ENCODE measurements at regions not wholly inside any gene's neighbourhood (a gene's known extent, or its start where the extent isn't known, plus 50 kb on each side); places are given as distances from the start of the nearest gene placed in this dataset.

DNA sequence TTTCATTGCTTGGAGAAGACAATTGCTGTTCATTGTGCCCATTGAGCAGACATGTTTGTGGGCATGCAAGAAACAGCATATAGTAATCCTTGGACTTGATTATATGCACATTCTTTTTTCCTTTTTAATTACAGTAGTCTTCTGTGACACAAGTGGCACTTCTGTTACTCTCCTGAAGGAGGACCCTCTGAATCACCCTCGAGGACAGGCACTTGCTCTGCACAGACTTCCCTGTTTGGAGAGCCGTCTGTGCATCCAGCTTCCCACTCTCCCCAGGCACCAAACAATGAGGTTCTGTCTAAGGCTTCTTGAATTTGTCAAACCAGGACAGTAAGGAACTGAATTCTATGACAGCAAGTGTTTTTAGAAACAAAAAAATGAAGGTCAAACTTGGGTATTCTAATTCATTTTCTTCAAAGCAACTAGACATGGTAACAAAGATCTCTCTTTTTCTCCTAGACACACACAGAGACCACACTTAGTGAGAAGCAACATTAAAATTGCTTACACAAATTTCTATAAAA is 844.6 kb upstream of the ID2 start:
- H3K18ac ChIP-seq (ENCODE audit: low read length) = no peak overlapping the region
- H3K4me2 ChIP-seq (ENCODE audit: insufficient read depth, low read length, poor library complexity, severe bottlenecking) = no peak overlapping the region
- H3K4me1 ChIP-seq (ENCODE audit: control insufficient read depth in 2 of 2, insufficient read depth in 1 of 2, low read depth in 1 of 2, low read length in 2 of 2) = peaks cover 8% of the 10 kb centered on the region in 2 donors
- no peak overlapping the region for H3K9ac ChIP-seq (ENCODE audit: low read depth, low read length, poor library complexity)
- H3K4me3 ChIP-seq (ENCODE audit: low read length in 2 of 2) = no peak overlapping the region
- H3K9me3 ChIP-seq (replicated peaks in 1 of 2; ENCODE audit: control insufficient read depth in 2 of 2, insufficient read depth in 1 of 2, low read depth in 1 of 2, low read length in 2 of 2) = peaks cover 2 to 8% of the 10 kb centered on the region in 2 donors
- H3K27me3 ChIP-seq (ENCODE audit: control insufficient read depth in 3 of 3, insufficient read depth in 3 of 3, low read depth in 1 of 3, low read length in 3 of 3) = peaks cover 0 to 18% (median 0%) of the 10 kb centered on the region in 3 experiments
- H3K23ac ChIP-seq (ENCODE audit: low read depth, low read length, poor library complexity) = no peak overlapping the region
- no peak for DNase-seq (ENCODE audit: low spot score)
- no CpG with 5 or more reads among the region's 2 CpGs for WGBS, 2 donors (ENCODE audit: extremely low coverage in 2 of 2, insufficient read length in 2 of 2, insufficient replicate concordance in 1 of 2)
- no peak overlapping the region for H2BK12ac ChIP-seq (ENCODE audit: low read length)
- H3K4ac ChIP-seq (ENCODE audit: low read length) = no peak overlapping the region
- H2AFZ ChIP-seq (ENCODE audit: low read length) = no peak overlapping the region
- no peak overlapping the region for H3K27ac ChIP-seq (replicated peaks; ENCODE audit: low read length)
- no peak overlapping the region for H2AK5ac ChIP-seq (ENCODE audit: low read depth, low read length)
- no peak overlapping the region for H2BK5ac ChIP-seq (ENCODE audit: low read length)
- no peaks in the 10 kb centered on the region for H3K36me3 ChIP-seq (replicated peaks in 1 of 2; ENCODE audit: control insufficient read depth in 2 of 2, insufficient read depth in 2 of 2, low read length in 2 of 2)
- H4K91ac ChIP-seq (ENCODE audit: low read depth, low read length, poor library complexity) = no peak overlapping the region
- no peak overlapping the region for H2BK120ac ChIP-seq (ENCODE audit: low read depth, low read length)
- no peak overlapping the region for H3K14ac ChIP-seq (ENCODE audit: low read length)
- no peak overlapping the region for H2BK15ac ChIP-seq (ENCODE audit: low read length)
- no peak overlapping the region for H4K8ac ChIP-seq (ENCODE audit: low read depth, low read length)
- no peaks in the 10 kb centered on the region for H3K79me1 ChIP-seq (ENCODE audit: low read depth, low read length)

DNA sequence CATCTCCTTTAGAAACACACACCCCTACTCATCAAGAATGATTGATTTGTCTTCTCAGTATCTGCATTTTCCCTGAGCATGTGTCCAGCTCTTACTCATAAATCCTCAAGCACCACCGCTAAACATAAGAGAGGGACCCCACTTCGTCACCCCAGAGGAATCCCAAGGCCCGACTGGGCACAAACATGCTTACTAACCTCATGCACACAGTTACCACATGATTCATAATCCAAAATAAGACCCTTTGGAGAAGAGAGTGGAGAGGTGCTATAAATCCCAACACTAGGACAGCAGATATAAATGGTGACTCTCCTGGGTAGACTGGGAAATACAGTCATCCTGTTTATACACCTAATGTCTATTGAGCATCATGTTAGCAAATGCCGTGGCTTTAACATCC is 843.2 kb upstream of the ID2 start:
- no peaks in the 10 kb centered on the region for H3K79me1 ChIP-seq (ENCODE audit: low read depth, low read length)
- no peak overlapping the region for H2BK15ac ChIP-seq (ENCODE audit: low read length)
- no peak for DNase-seq (ENCODE audit: low spot score)
- no peak overlapping the region for H2BK12ac ChIP-seq (ENCODE audit: low read length)
- no peak overlapping the region for H3K27ac ChIP-seq (replicated peaks; ENCODE audit: low read length)
- peaks cover 8% of the 10 kb centered on the region in 2 donors for H3K4me1 ChIP-seq (ENCODE audit: control insufficient read depth in 2 of 2, insufficient read depth in 1 of 2, low read depth in 1 of 2, low read length in 2 of 2)
- no peak overlapping the region for H3K18ac ChIP-seq (ENCODE audit: low read length)
- peaks cover 2 to 8% of the 10 kb centered on the region in 2 donors for H3K9me3 ChIP-seq (replicated peaks in 1 of 2; ENCODE audit: control insufficient read depth in 2 of 2, insufficient read depth in 1 of 2, low read depth in 1 of 2, low read length in 2 of 2)
- H3K4me2 ChIP-seq (ENCODE audit: insufficient read depth, low read length, poor library complexity, severe bottlenecking) = no peak overlapping the region
- no peak overlapping the region for H3K4ac ChIP-seq (ENCODE audit: low read length)
- H2AK5ac ChIP-seq (ENCODE audit: low read depth, low read length) = no peak overlapping the region
- H3K36me3 ChIP-seq (replicated peaks in 1 of 2; ENCODE audit: control insufficient read depth in 2 of 2, insufficient read depth in 2 of 2, low read length in 2 of 2) = no peaks in the 10 kb centered on the region
- H4K8ac ChIP-seq (ENCODE audit: low read depth, low read length) = no peak overlapping the region
- no CpG with 5 or more reads among the region's 4 CpGs for WGBS, 2 donors (ENCODE audit: extremely low coverage in 2 of 2, insufficient read length in 2 of 2, insufficient replicate concordance in 1 of 2)
- H3K4me3 ChIP-seq (ENCODE audit: low read length in 2 of 2) = no peak overlapping the region
- H3K9ac ChIP-seq (ENCODE audit: low read depth, low read length, poor library complexity) = no peak overlapping the region
- no peak overlapping the region for H4K91ac ChIP-seq (ENCODE audit: low read depth, low read length, poor library complexity)
- H3K14ac ChIP-seq (ENCODE audit: low read length) = no peak overlapping the region
- no peak overlapping the region for H2BK5ac ChIP-seq (ENCODE audit: low read length)
- peaks cover 0 to 11% (median 0%) of the 10 kb centered on the region in 3 experiments for H3K27me3 ChIP-seq (ENCODE audit: control insufficient read depth in 3 of 3, insufficient read depth in 3 of 3, low read depth in 1 of 3, low read length in 3 of 3)
- H2BK120ac ChIP-seq (ENCODE audit: low read depth, low read length) = no peak overlapping the region
- H2AFZ ChIP-seq (ENCODE audit: low read length) = no peak overlapping the region
- H3K23ac ChIP-seq (ENCODE audit: low read depth, low read length, poor library complexity) = no peak overlapping the region

DNA sequence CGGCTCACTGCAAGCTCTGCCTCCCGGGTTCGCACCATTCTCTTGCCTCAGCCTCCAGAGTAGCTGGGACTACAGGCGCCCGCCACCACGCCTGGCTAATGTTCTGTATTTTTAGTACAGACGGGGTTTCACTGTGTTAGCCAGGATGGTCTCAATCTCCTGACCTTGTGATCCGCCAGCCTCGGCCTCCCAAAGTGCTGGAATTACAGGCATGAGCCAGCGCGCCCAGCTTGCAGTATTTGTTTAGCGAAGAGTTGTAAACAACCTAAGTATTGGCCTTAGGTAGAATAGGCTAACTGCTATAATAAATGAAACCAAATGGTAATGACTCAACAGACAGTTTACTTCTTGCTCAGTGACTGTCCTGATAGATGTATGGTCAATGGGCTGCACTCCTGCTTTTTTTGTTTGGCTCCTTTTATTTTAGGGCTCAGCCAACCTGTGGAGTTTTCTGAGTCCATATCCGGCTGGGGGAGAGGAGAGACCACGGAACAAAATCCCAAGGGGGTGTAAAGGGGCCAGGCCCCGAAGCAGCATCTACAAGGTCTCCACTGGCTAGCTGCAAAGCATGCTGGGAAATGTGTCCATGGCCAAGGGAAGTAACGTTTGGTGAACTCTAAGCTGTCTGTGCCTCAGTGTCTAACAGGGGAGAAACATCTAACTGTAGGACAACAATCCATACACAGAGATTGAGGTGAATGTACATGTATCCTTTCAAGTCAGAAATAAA is 841.0 kb upstream of the ID2 start:
- H3K14ac ChIP-seq (ENCODE audit: low read length) = no peak overlapping the region
- no peak overlapping the region for H2AFZ ChIP-seq (ENCODE audit: low read length)
- peaks cover 2 to 8% of the 10 kb centered on the region in 2 donors for H3K9me3 ChIP-seq (replicated peaks in 1 of 2; ENCODE audit: control insufficient read depth in 2 of 2, insufficient read depth in 1 of 2, low read depth in 1 of 2, low read length in 2 of 2)
- H3K27ac ChIP-seq (replicated peaks; ENCODE audit: low read length) = no peak overlapping the region
- no CpG with 5 or more reads among the region's 16 CpGs for WGBS, 2 donors (ENCODE audit: extremely low coverage in 2 of 2, insufficient read length in 2 of 2, insufficient replicate concordance in 1 of 2)
- peaks cover 0 to 11% (median 0%) of the 10 kb centered on the region in 3 experiments for H3K27me3 ChIP-seq (ENCODE audit: control insufficient read depth in 3 of 3, insufficient read depth in 3 of 3, low read depth in 1 of 3, low read length in 3 of 3)
- H3K79me1 ChIP-seq (ENCODE audit: low read depth, low read length) = no peaks in the 10 kb centered on the region
- H3K36me3 ChIP-seq (replicated peaks in 1 of 2; ENCODE audit: control insufficient read depth in 2 of 2, insufficient read depth in 2 of 2, low read length in 2 of 2) = no peaks in the 10 kb centered on the region
- H4K8ac ChIP-seq (ENCODE audit: low read depth, low read length) = no peak overlapping the region
- no peak overlapping the region for H3K23ac ChIP-seq (ENCODE audit: low read depth, low read length, poor library complexity)
- H2AK5ac ChIP-seq (ENCODE audit: low read depth, low read length) = no peak overlapping the region
- DNase-seq (ENCODE audit: low spot score) = no peak
- H4K91ac ChIP-seq (ENCODE audit: low read depth, low read length, poor library complexity) = no peak overlapping the region
- no peak overlapping the region for H2BK120ac ChIP-seq (ENCODE audit: low read depth, low read length)
- no peak overlapping the region for H3K9ac ChIP-seq (ENCODE audit: low read depth, low read length, poor library complexity)
- H3K18ac ChIP-seq (ENCODE audit: low read length) = no peak overlapping the region
- no peak overlapping the region for H3K4me2 ChIP-seq (ENCODE audit: insufficient read depth, low read length, poor library complexity, severe bottlenecking)
- no peak overlapping the region for H2BK12ac ChIP-seq (ENCODE audit: low read length)
- H3K4me1 ChIP-seq (ENCODE audit: control insufficient read depth in 2 of 2, insufficient read depth in 1 of 2, low read depth in 1 of 2, low read length in 2 of 2) = peaks cover 3 to 11% of the 10 kb centered on the region in 2 donors
- H2BK5ac ChIP-seq (ENCODE audit: low read length) = no peak overlapping the region
- no peak overlapping the region for H3K4ac ChIP-seq (ENCODE audit: low read length)
- no peak overlapping the region for H3K4me3 ChIP-seq (ENCODE audit: low read length in 2 of 2)
- no peak overlapping the region for H2BK15ac ChIP-seq (ENCODE audit: low read length)

DNA sequence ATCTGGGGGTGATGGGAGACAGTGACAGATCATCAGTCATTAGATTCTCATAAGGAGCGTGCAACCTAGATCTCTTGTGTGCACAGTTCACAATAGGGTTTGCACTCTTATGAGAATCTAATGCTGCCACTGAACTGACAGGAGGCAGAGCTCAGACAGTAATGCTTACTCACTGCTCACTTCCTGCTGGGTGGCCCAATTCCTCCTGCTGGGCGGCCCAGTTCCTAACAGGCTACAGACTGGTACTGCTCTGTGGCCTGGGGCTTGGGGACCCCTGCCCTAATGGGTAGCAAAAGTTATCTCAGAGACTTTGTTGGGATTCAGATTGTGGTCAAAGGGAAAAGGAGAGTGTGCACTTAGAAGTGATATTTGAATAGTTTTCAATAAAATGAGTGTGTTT is 840.1 kb upstream of the ID2 start:
- H3K4me3 ChIP-seq (ENCODE audit: low read length in 2 of 2) = no peak overlapping the region
- H3K79me1 ChIP-seq (ENCODE audit: low read depth, low read length) = no peaks in the 10 kb centered on the region
- H2AK5ac ChIP-seq (ENCODE audit: low read depth, low read length) = no peak overlapping the region
- no peak overlapping the region for H3K9ac ChIP-seq (ENCODE audit: low read depth, low read length, poor library complexity)
- no peaks in the 10 kb centered on the region for H3K36me3 ChIP-seq (replicated peaks in 1 of 2; ENCODE audit: control insufficient read depth in 2 of 2, insufficient read depth in 2 of 2, low read length in 2 of 2)
- H3K23ac ChIP-seq (ENCODE audit: low read depth, low read length, poor library complexity) = no peak overlapping the region
- WGBS, 2 donors (ENCODE audit: extremely low coverage in 2 of 2, insufficient read length in 2 of 2, insufficient replicate concordance in 1 of 2) = no CpG with 5 or more reads among the region's 2 CpGs
- peak overlapping the region; percentile 65 for H3K18ac ChIP-seq (ENCODE audit: low read length)
- DNase-seq (ENCODE audit: low spot score) = no peak
- H2AFZ ChIP-seq (ENCODE audit: low read length) = no peak overlapping the region
- H2BK12ac ChIP-seq (ENCODE audit: low read length) = no peak overlapping the region
- H3K14ac ChIP-seq (ENCODE audit: low read length) = no peak overlapping the region
- H3K27me3 ChIP-seq (ENCODE audit: control insufficient read depth in 3 of 3, insufficient read depth in 3 of 3, low read depth in 1 of 3, low read length in 3 of 3) = peaks cover 0 to 11% (median 0%) of the 10 kb centered on the region in 3 experiments
- peaks cover 3 to 11% of the 10 kb centered on the region in 2 donors for H3K4me1 ChIP-seq (ENCODE audit: control insufficient read depth in 2 of 2, insufficient read depth in 1 of 2, low read depth in 1 of 2, low read length in 2 of 2)
- no peak overlapping the region for H2BK120ac ChIP-seq (ENCODE audit: low read depth, low read length)
- no peak overlapping the region for H3K4ac ChIP-seq (ENCODE audit: low read length)
- no peak overlapping the region for H2BK15ac ChIP-seq (ENCODE audit: low read length)
- no peak overlapping the region for H4K8ac ChIP-seq (ENCODE audit: low read depth, low read length)
- peaks cover 2 to 7% of the 10 kb centered on the region in 2 donors for H3K9me3 ChIP-seq (replicated peaks in 1 of 2; ENCODE audit: control insufficient read depth in 2 of 2, insufficient read depth in 1 of 2, low read depth in 1 of 2, low read length in 2 of 2)
- H3K4me2 ChIP-seq (ENCODE audit: insufficient read depth, low read length, poor library complexity, severe bottlenecking) = no peak overlapping the region
- no peak overlapping the region for H2BK5ac ChIP-seq (ENCODE audit: low read length)
- H4K91ac ChIP-seq (ENCODE audit: low read depth, low read length, poor library complexity) = no peak overlapping the region
- H3K27ac ChIP-seq (replicated peaks; ENCODE audit: low read length) = no peak overlapping the region

Data from neuronal stem cell (in vitro differentiated cells).